ENCODE measurements at regions not wholly inside any gene's neighbourhood (a gene's known extent, or its start where the extent isn't known, plus 50 kb on each side); places are given as distances from the start of the nearest gene placed in this dataset.

DNA sequence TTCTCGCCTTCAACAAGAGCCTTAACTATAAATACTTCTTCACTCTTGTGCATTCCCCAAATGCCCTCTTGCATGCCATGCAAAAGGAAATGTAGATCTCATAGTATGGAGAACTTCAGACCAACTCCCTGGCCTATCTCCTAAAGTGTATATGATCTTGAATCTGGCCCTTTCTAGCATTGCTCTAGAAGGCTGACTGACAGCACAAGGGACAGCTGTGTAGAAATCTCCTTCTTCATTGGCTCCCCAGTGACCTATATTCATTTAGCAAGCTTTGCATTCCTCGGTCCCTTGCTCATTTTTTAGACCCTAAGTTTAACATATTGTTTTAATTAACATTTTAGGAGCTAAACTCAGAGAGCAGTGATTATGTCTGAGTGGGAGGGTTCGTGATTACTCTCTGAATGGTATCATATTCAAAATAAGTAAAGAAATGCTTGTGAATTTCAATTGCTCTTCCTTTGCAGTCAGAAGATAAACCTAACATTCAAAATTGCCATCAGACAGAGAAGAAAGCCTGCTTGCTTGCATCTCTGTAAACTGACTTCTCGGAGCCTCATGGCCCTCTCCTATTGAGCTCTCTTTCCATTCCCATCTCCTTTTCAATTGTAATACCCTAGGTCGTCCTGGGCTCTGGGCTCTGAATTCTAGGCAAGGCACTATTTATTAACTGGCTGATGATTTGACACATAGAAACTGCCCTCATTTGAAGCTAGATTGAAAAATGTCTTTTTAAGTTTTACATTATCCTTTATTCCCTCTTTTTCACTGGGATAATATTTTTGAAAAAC lies 120.3 kb upstream of the PRKG2 start (continued):
- TF ChIP-seq RAD21 (IDR thresholded peaks at IDR 0.05; ENCODE audit: low read length) = no peak

DNA sequence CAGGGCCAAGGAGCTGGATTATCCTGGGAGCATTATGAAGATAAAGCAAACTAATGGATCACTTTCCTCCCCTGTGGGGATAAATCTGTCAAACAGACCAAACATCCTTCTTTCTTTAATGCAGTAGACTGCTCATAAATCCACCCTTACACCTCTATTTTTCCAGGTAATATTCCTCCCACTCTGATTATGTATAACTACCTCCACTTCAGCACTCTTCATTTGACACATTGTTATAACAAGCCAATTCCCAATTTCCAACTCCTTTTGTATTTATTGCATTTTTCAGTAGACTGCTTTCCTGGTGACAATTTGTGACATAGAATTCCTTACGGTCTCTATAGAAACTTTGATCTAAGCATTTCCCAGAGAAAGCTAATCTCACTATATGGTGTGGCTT lies 115.0 kb upstream of the PRKG2 start:
- H3K27me3 ChIP-seq (ENCODE audit: control insufficient read depth, insufficient read depth, low read length) = no peaks in the 10 kb centered on the region
- CTCF ChIA-PET = no interaction called here
- no peaks in the 10 kb centered on the region for H3K4me1 ChIP-seq (ENCODE audit: control insufficient read depth, insufficient read depth, low read length)
- no peak overlapping the region for H3K4me2 ChIP-seq (ENCODE audit: low read depth, low read length)
- H3K4me3 ChIP-seq (ENCODE audit: insufficient read depth, low read depth, low read length) = no peak overlapping the region
- H2AK5ac ChIP-seq (ENCODE audit: low read depth, low read length) = no peak overlapping the region
- H2AK9ac ChIP-seq (replicated peaks; ENCODE audit: low read depth, low read length, poor library complexity) = no peak overlapping the region
- H3K27ac ChIP-seq (ENCODE audit: insufficient read depth, low read length) = no peak overlapping the region
- H3K36me3 ChIP-seq (ENCODE audit: control insufficient read depth, insufficient read depth, low read length) = no peaks in the 10 kb centered on the region
- WGBS, 2 experiments (ENCODE audit: extremely low coverage in 2 of 2, insufficient read length in 1 of 2) = no CpG with 5 or more reads among the region's 1 CpG
- BruUV-seq (replicated peaks) = no TSS peak
- H3K79me1 ChIP-seq (ENCODE audit: low read depth in 1 of 2, low read length in 2 of 2) = no peaks in the 10 kb centered on the region
- in situ Hi-C loops (cut with MboI; ENCODE audit: low sequenced_read_pairs) (no loop called here), dilution Hi-C loops (cut with HindIII; ENCODE audit: low sequenced_read_pairs, unreplicated experiment) (no loop called here), intact Hi-C loops (cut with micrococcal nuclease) (no loop called here)
- H4K20me1 ChIP-seq (ENCODE audit: insufficient read depth, low read length) = no peaks in the 10 kb centered on the region
- POLR2A ChIA-PET (ENCODE audit: unreplicated experiment) = no interaction called here
- TF ChIP-seq, protein P1, sequence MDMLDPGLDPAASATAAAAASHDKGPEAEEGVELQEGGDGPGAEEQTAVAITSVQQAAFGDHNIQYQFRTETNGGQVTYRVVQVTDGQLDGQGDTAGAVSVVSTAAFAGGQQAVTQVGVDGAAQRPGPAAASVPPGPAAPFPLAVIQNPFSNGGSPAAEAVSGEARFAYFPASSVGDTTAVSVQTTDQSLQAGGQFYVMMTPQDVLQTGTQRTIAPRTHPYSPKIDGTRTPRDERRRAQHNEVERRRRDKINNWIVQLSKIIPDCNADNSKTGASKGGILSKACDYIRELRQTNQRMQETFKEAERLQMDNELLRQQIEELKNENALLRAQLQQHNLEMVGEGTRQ (IDR thresholded peaks at IDR 0.05; ENCODE audit: low read depth, low read length) = no peak
- TF ChIP-seq, protein P2, sequence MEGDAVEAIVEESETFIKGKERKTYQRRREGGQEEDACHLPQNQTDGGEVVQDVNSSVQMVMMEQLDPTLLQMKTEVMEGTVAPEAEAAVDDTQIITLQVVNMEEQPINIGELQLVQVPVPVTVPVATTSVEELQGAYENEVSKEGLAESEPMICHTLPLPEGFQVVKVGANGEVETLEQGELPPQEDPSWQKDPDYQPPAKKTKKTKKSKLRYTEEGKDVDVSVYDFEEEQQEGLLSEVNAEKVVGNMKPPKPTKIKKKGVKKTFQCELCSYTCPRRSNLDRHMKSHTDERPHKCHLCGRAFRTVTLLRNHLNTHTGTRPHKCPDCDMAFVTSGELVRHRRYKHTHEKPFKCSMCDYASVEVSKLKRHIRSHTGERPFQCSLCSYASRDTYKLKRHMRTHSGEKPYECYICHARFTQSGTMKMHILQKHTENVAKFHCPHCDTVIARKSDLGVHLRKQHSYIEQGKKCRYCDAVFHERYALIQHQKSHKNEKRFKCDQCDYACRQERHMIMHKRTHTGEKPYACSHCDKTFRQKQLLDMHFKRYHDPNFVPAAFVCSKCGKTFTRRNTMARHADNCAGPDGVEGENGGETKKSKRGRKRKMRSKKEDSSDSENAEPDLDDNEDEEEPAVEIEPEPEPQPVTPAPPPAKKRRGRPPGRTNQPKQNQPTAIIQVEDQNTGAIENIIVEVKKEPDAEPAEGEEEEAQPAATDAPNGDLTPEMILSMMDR (conservative IDR thresholded peaks at IDR 0.05; ENCODE audit: low read depth, low read length) = no peak
- no peak overlapping the region for H2AFZ ChIP-seq (replicated peaks; ENCODE audit: low read length, poor library complexity)
- H2BK15ac ChIP-seq (ENCODE audit: low read depth, low read length) = no peak overlapping the region
- no peak overlapping the region for H3K14ac ChIP-seq (replicated peaks; ENCODE audit: low read depth, low read length)
- no peak for ATAC-seq (ENCODE audit: low read depth)
- H3K9ac ChIP-seq (ENCODE audit: low read depth, low read length) = no peak overlapping the region
- H2BK5ac ChIP-seq (ENCODE audit: low read depth, low read length, poor library complexity, severe bottlenecking) = no peak overlapping the region
- H2BK20ac ChIP-seq (ENCODE audit: low read depth, low read length) = no peak overlapping the region
- H4K5ac ChIP-seq (ENCODE audit: low read depth, low read length) = no peak overlapping the region
- no peak overlapping the region for H3K23ac ChIP-seq (ENCODE audit: low read depth, low read length)
- no peak overlapping the region for H2BK120ac ChIP-seq (ENCODE audit: low read depth, low read length)
- H3K4ac ChIP-seq (ENCODE audit: low read depth, low read length) = no peak overlapping the region
- no peak for DNase-seq
- no peak overlapping the region for H3K18ac ChIP-seq (ENCODE audit: low read depth, low read length)
- H4K91ac ChIP-seq (ENCODE audit: insufficient read depth, low read depth, low read length) = no peak overlapping the region
- no peak overlapping the region for H3K56ac ChIP-seq (ENCODE audit: extremely low read depth, insufficient read depth, low read length)
- H3K9me3 ChIP-seq (ENCODE audit: control insufficient read depth, insufficient read depth, low read length) = no peaks in the 10 kb centered on the region
- no peaks in the 10 kb centered on the region for H3K9me1 ChIP-seq (ENCODE audit: insufficient read depth, low read length)
- H4K8ac ChIP-seq (ENCODE audit: low read depth in 2 of 2, low read length in 2 of 2) = no peak overlapping the region
